Panc1 (cell line): ENCODE measurements at regions not wholly inside any gene's neighbourhood (a gene's known extent, or its start where the extent isn't known, plus 50 kb on each side); places are given as distances from the start of the nearest gene placed in this dataset.

ENCODE experiments used
- ATAC-seq: fragments of 200-7000 bp; cut with Tn5 transposase; 2 replicates; pipeline ENCODE4 v1.9.1; 2020; ENCODE audit warnings: mild to moderate bottlenecking, moderate library complexity
- BruUV-seq: library from RNA; stranded (reverse); fragments of 400-500 nt; replicated peaks from 2 replicates; lab custom pipeline; 2021; lab: Mats Ljungman, UMichigan
- CTCF ChIA-PET: fragments of 300-600 bp; sonication (Branson Sonifier 250); formaldehyde crosslinking; loops from one replicate; lab custom pipeline; 2022; ENCODE audit warnings: antibody characterized with exemption; lab: Charles Lee
- POLR2A ChIA-PET: fragments of 300-600 bp; sonication (Branson Sonifier 250); formaldehyde crosslinking; loops from one replicate; lab custom pipeline; 2022; ENCODE audit warnings: antibody characterized with exemption; lab: Charles Lee
- DNase-seq: peaks from one replicate; pipeline ENCODE4 v3.0.0-alpha.2; 2010; ENCODE audit warnings: low read depth, low spot score
- H3K27ac ChIP-seq: 2 replicates; pipeline ENCODE4 v1.5.1; 2011; ENCODE audit warnings: mild to moderate bottlenecking, low read length, inconsistent platforms
- H3K27me3 ChIP-seq: fragments of 200-500 bp; sonication (Bioruptor generic); 2 replicates; pipeline ENCODE4 v1.6.0; 2014; ENCODE audit warnings: low read length, inconsistent platforms; ENCODE audit not compliant: control insufficient read depth, insufficient read depth
- H3K36me3 ChIP-seq: fragments of 200-500 bp; sonication (Bioruptor generic); 2 replicates; pipeline ENCODE4 v1.5.1; 2014; ENCODE audit warnings: inconsistent platforms, mild to moderate bottlenecking, low read length, moderate library complexity; ENCODE audit not compliant: control insufficient read depth, insufficient read depth
- H3K4me1 ChIP-seq: 2 replicates; pipeline ENCODE4 v1.5.1; 2011; ENCODE audit warnings: inconsistent platforms, mild to moderate bottlenecking, low read length, moderate library complexity; ENCODE audit not compliant: control insufficient read depth, insufficient read depth
- H3K4me3 ChIP-seq, 2 experiments: 2 replicates each; pipeline ENCODE4 v1.5.1; 2011 to 2012; ENCODE audit warnings: low read depth in 2 of 2, low read length in 2 of 2, mild to moderate bottlenecking in 2 of 2, inconsistent platforms in 1 of 2, moderate library complexity in 1 of 2
- H3K9me3 ChIP-seq: fragments of 200-500 bp; sonication (Bioruptor generic); 2 replicates; pipeline ENCODE4 v1.5.1; 2014; ENCODE audit warnings: low read depth, mild to moderate bottlenecking, inconsistent platforms, low read length, moderate library complexity; ENCODE audit not compliant: control insufficient read depth, insufficient read depth
- CTCF ChIP-seq: fragments of 450-650 bp; IDR thresholded peaks from 2 replicates; pipeline ENCODE4 v1.5.1; 2017; ENCODE audit warnings: mild to moderate bottlenecking
- POLR2AphosphoS5 ChIP-seq: IDR thresholded peaks from 2 replicates; pipeline ENCODE4 v1.6.1; 2012; ENCODE audit warnings: mild to moderate bottlenecking, low read depth, low read length, moderate library complexity
- REST ChIP-seq, 2 experiments: IDR thresholded peaks; 2 replicates each; pipeline ENCODE4 v1.6.1; 2011 to 2012; ENCODE audit warnings: low read depth in 2 of 2, control low read depth in 1 of 2, low read length in 1 of 2, mild to moderate bottlenecking in 1 of 2, moderate library complexity in 1 of 2; ENCODE audit not compliant: insufficient read depth in 1 of 2
- SIN3A ChIP-seq: IDR thresholded peaks from 2 replicates; pipeline ENCODE4 v1.6.1; 2012; ENCODE audit warnings: low read depth, mild to moderate bottlenecking, low read length, moderate library complexity, borderline replicate concordance; ENCODE audit not compliant: insufficient read depth
- TCF7L2 ChIP-seq: IDR thresholded peaks from 2 replicates; pipeline ENCODE4 v1.6.1; 2011; ENCODE audit warnings: mild to moderate bottlenecking, low read depth, low read length, inconsistent platforms
- in situ Hi-C: cut with HindIII; loops from 2 replicates; pipeline ENCODE4 v1.10.0; 2016; ENCODE audit warnings: low sequenced_read_pairs, low pct_unique_long_range_greater_than_20kb
- intact Hi-C: fragments of 100-400 bp; cut with micrococcal nuclease; formaldehyde crosslinking; loops from one replicate; pipeline ENCODE4 v1.10.0; 2022; ENCODE audit not compliant: unreplicated experiment

DNA sequence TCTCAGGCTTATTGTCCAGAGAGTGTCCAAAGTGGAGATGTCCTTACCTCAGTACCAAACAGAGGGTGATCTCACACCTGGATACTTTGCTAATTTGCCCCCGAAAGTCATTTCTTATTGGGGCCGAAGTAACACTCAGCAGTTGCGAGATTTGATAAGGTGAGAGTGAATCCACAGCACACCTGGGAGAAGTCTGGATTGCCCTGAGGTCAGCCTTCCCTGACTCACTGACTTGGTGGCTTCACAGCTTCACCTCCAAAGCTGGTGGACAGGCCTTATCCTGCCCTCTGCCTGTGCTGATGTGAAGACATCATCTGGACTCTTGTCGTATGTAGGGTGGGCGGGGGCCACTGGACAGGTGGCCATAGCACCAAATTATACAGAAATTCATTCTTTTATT, 101.9 kb upstream of the ARMC2 start:
- no peak for ATAC-seq
- POLR2A ChIA-PET, result no interaction called here
- Histone ChIP-seq H3K9me3 (no peaks in the 10 kb centered on the region), H3K27ac (no peak overlapping the region), H3K4me1 (no peaks in the 10 kb centered on the region), H3K4me3 (no peak overlapping the region), H3K36me3 (no peaks in the 10 kb centered on the region), H3K27me3 (peaks cover 38% of the 10 kb centered on the region)
- DNase-seq, result no peak
- intact Hi-C loops, result no loop called here
- TF ChIP-seq REST (IDR thresholded peaks at IDR 0.05; ENCODE audit: insufficient read depth in 1 of 2, low read depth in 2 of 2, low read length in 1 of 2) (no peak), TCF7L2 (no peak), CTCF (no peak), SIN3A (no peak), POLR2AphosphoS5 (no peak)
- no TSS peak for BruUV-seq
- in situ Hi-C loops, result no loop called here
- CTCF ChIA-PET, result no interaction called here

DNA sequence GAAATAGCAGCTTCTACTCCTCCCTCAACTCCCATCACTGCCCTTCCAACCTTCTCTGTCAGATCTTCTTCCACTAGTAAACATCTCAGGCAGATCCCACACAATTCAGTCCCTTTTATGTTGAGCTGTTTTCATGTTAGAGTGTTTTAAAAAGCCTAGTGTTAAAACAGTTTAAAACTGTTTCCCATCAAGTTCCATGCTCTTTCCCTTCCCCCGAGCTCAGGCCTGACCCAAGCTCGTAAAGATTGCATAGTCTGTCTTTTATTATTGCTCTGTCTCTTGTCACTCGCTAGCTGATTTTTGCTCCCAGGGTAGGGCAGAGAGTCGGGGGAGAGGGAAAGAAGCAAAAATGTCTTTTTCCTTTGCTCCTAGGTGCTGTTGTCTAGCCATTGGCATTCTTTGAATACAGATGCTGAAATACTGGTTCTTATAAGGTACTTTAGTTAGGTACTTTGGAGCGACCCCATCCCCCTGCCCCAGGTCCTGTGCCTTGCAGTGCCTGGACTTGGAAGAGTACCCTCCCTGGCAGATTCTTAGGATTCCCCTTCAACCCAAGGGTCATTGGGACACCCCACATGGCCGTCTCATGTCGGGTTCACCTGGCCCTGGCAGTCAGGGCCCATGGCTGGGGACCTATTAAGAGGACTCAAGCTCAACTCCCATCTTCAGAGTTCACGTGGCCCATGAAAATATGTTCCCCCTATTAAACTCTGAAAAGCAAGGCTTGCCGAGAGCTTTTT, 101.2 kb upstream of the ARMC2 start:
- TF ChIP-seq TCF7L2 (no peak), REST (IDR thresholded peaks at IDR 0.05; ENCODE audit: insufficient read depth in 1 of 2, low read depth in 2 of 2, low read length in 1 of 2) (no peak), CTCF (no peak), SIN3A (no peak), POLR2AphosphoS5 (no peak)
- ChIA-PET CTCF (no interaction called here), POLR2A (interaction anchor here (0.6 kb wide), 2 partner anchors 51 to 126 kb away, joined by 3 read pairs; no protein-coding TSS in a partner anchor)
- no TSS peak for BruUV-seq
- in situ Hi-C loops (no loop called here), intact Hi-C loops (no loop called here)
- no peak overlapping the region for H3K27ac ChIP-seq
- H3K9me3 ChIP-seq, result no peaks in the 10 kb centered on the region
- peaks cover 38% of the 10 kb centered on the region for H3K27me3 ChIP-seq
- H3K4me1 ChIP-seq, result no peaks in the 10 kb centered on the region
- H3K36me3 ChIP-seq, result no peaks in the 10 kb centered on the region
- ATAC-seq, result no peak
- no peak overlapping the region for H3K4me3 ChIP-seq
- DNase-seq, result no peak
